ENCODE measurements at regions not wholly inside any gene's neighbourhood (a gene's known extent, or its start where the extent isn't known, plus 50 kb on each side); places are given as distances from the start of the nearest gene placed in this dataset.

DNA sequence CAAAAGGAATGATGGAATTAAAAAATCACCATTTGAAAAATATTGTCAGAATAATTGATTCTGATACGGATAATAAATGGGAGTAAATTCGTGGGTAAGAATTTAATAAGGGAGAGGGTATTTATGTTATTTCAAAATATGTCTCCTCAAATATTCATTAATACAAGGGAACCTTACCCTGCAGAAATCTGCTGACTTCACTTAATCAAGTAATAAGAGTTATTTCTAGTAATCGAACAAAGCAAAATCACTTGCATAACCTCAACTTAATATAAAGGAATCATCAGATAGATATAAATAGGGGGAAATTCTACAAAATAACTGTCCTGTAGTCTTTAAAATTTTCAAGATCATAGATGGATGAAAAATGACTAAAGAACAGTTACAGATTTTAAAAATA, 1164.7 kb upstream of the GJE1 start:
- TF ChIP-seq, protein P1, sequence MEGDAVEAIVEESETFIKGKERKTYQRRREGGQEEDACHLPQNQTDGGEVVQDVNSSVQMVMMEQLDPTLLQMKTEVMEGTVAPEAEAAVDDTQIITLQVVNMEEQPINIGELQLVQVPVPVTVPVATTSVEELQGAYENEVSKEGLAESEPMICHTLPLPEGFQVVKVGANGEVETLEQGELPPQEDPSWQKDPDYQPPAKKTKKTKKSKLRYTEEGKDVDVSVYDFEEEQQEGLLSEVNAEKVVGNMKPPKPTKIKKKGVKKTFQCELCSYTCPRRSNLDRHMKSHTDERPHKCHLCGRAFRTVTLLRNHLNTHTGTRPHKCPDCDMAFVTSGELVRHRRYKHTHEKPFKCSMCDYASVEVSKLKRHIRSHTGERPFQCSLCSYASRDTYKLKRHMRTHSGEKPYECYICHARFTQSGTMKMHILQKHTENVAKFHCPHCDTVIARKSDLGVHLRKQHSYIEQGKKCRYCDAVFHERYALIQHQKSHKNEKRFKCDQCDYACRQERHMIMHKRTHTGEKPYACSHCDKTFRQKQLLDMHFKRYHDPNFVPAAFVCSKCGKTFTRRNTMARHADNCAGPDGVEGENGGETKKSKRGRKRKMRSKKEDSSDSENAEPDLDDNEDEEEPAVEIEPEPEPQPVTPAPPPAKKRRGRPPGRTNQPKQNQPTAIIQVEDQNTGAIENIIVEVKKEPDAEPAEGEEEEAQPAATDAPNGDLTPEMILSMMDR (IDR thresholded peaks at IDR 0.05) = no peak
- TF ChIP-seq POLR2A (IDR thresholded peaks at IDR 0.05) = no peak
